Gastroesophageal sphincter (tissue), 4 donors: ENCODE measurements at regions not wholly inside any gene's neighbourhood (a gene's known extent, or its start where the extent isn't known, plus 50 kb on each side); places are given as distances from the start of the nearest gene placed in this dataset.

ENCODE experiments used
- ATAC-seq: fragments of 150-250 bp; one replicate; pipeline ENCODE4 v1.9.1; 2016; ENCODE audit warnings: mild to moderate bottlenecking, moderate library complexity
- H3K27ac ChIP-seq, 4 donors: fragments of 200-600 bp; sonication (generic) in 3 of 4; 1 replicate in 3 of 4; 2 replicates in 1 of 4; pipeline ENCODE4 v1.5.1; 2016 to 2019
- H3K27me3 ChIP-seq: fragments of 200-600 bp; sonication (generic); one replicate; pipeline ENCODE4 v1.5.1; 2019
- H3K36me3 ChIP-seq, 2 donors: fragments of 200-600 bp; sonication (generic); one replicate each; pipeline ENCODE4 v1.5.1; 2019; ENCODE audit warnings: control low read depth in 1 of 2
- H3K4me1 ChIP-seq, 3 donors: fragments of 200-600 bp; sonication (generic); 1 replicate in 2 of 3; 2 replicates in 1 of 3; pipeline ENCODE4 v1.5.1; 2016 to 2019; ENCODE audit warnings: control low read depth in 2 of 3
- H3K4me3 ChIP-seq, 2 donors: fragments of 200-600 bp; sonication (generic); one replicate each; pipeline ENCODE4 v1.5.1; 2019; ENCODE audit warnings: mild to moderate bottlenecking in 1 of 2, moderate library complexity in 1 of 2
- H3K9me3 ChIP-seq, 3 donors: fragments of 200-600 bp; sonication (generic); one replicate each; pipeline ENCODE4 v1.5.1; 2017 to 2019; ENCODE audit warnings: control low read depth in 2 of 3
- CTCF ChIP-seq, 4 experiments: fragments of 200-600 bp in 2 of 4; fragments of 450-650 bp in 2 of 4; sonication (generic) in 1 of 4; IDR thresholded peaks; one replicate each; pipeline ENCODE4 v1.5.1; 2017 to 2019; ENCODE audit warnings: antibody characterized with exemption in 4 of 4, mild to moderate bottlenecking in 2 of 4, moderate library complexity in 2 of 4
- EP300 ChIP-seq: sonication (generic); formaldehyde crosslinking; IDR thresholded peaks from one replicate; pipeline ENCODE4 v1.6.1; 2017; ENCODE audit warnings: antibody characterized with exemption, mild to moderate bottlenecking
- POLR2A ChIP-seq, 2 donors: fragments of 450-650 bp; IDR thresholded peaks; one replicate each; pipeline ENCODE4 v1.6.1; 2017; ENCODE audit warnings: antibody characterized with exemption in 2 of 2, mild to moderate bottlenecking in 2 of 2, moderate library complexity in 1 of 2
- POLR2AphosphoS5 ChIP-seq: sonication (generic); formaldehyde crosslinking; IDR thresholded peaks from one replicate; pipeline ENCODE4 v1.6.1; 2017; ENCODE audit warnings: antibody characterized with exemption
- WGBS, 2 donors: methylation state at CpG; one replicate each; pipeline ENCODE4 v1.1.5; 2018; ENCODE audit warnings: low coverage in 1 of 2; 5-methylcytosine and 5-hydroxymethylcytosine counted together

GRCh38 chr10:108427146-108427545 is 1262.6 kb upstream of the SORCS1 start:
- TF ChIP-seq CTCF (IDR thresholded peaks at IDR 0.05) (no peak), POLR2A (IDR thresholded peaks at IDR 0.05) (no peak), POLR2AphosphoS5 (no peak), EP300 (no peak)

GRCh38 chr10:108425283-108425964 is 1260.9 kb upstream of the SORCS1 start:
- Histone ChIP-seq H3K27ac (no peak overlapping the region), H3K27me3 (no peaks in the 10 kb centered on the region), H3K36me3 (no peaks in the 10 kb centered on the region), H3K9me3 (no peaks in the 10 kb centered on the region), H3K4me3 (no peak overlapping the region), H3K4me1 (peaks cover 0 to 17% (median 0%) of the 10 kb centered on the region in 3 donors)
- WGBS, 2 donors: 7% methylated on average over 1 of the region's 1 CpG; no CpG with 5 or more reads in 1 of the 2 donors
- TF ChIP-seq EP300 (no peak), POLR2AphosphoS5 (no peak), CTCF (IDR thresholded peaks at IDR 0.05) (no peak), POLR2A (IDR thresholded peaks at IDR 0.05) (no peak)
- ATAC-seq: no peak

More at GRCh38 chr10:108427146-108427545, 1262.6 kb upstream of the SORCS1 start:
- 11 to 13% methylated on average over 3 to 5 of the region's 5 CpGs for WGBS, 2 donors
- H3K27ac ChIP-seq: no peak overlapping the region
- no peaks in the 10 kb centered on the region for H3K27me3 ChIP-seq
- no peak overlapping the region for H3K4me3 ChIP-seq
- peaks cover 0 to 17% (median 0%) of the 10 kb centered on the region in 3 donors for H3K4me1 ChIP-seq
- ATAC-seq: no peak
- H3K36me3 ChIP-seq: no peaks in the 10 kb centered on the region
- no peaks in the 10 kb centered on the region for H3K9me3 ChIP-seq

GRCh38 chr10:108424656-108425055 is 1260.2 kb upstream of the SORCS1 start:
- Histone ChIP-seq H3K27ac (no peak overlapping the region), H3K36me3 (no peaks in the 10 kb centered on the region), H3K27me3 (no peaks in the 10 kb centered on the region), H3K4me1 (peaks cover 0 to 17% (median 0%) of the 10 kb centered on the region in 3 donors), H3K4me3 (no peak overlapping the region), H3K9me3 (no peaks in the 10 kb centered on the region)
- no peak for TF ChIP-seq EP300
- no peak for TF ChIP-seq POLR2A (IDR thresholded peaks at IDR 0.05)
- no peak for ATAC-seq
- 45 to 60% methylated on average over 1 of the region's 1 CpG for WGBS, 2 donors

GRCh38 chr10:108422286-108422685 is 1257.8 kb upstream of the SORCS1 start:
- Histone ChIP-seq H3K36me3 (no peaks in the 10 kb centered on the region), H3K4me3 (no peak overlapping the region), H3K4me1 (peaks cover 0 to 5% (median 0%) of the 10 kb centered on the region in 3 donors), H3K9me3 (no peaks in the 10 kb centered on the region), H3K27ac (no peak overlapping the region), H3K27me3 (no peaks in the 10 kb centered on the region)
- no peak for ATAC-seq
- WGBS, 2 donors: 86 to 88% methylated on average over 2 of the region's 2 CpGs
- TF ChIP-seq CTCF (IDR thresholded peaks at IDR 0.05): no peak
- no peak for TF ChIP-seq POLR2A (IDR thresholded peaks at IDR 0.05)
- TF ChIP-seq EP300: no peak
- TF ChIP-seq POLR2AphosphoS5: no peak

GRCh38 chr10:108421266-108421665 is 1256.8 kb upstream of the SORCS1 start:
- H3K36me3 ChIP-seq: no peaks in the 10 kb centered on the region
- H3K27me3 ChIP-seq: no peaks in the 10 kb centered on the region
- H3K4me3 ChIP-seq: no peak overlapping the region
- WGBS, 2 donors: 52 to 63% methylated on average over 1 to 2 of the region's 2 CpGs
- ATAC-seq: no peak
- TF ChIP-seq POLR2AphosphoS5 (no peak), EP300 (no peak), CTCF (IDR thresholded peaks at IDR 0.05) (no peak), POLR2A (IDR thresholded peaks at IDR 0.05) (no peak)
- H3K9me3 ChIP-seq: no peaks in the 10 kb centered on the region
- H3K4me1 ChIP-seq: no peaks in the 10 kb centered on the region
- no peak overlapping the region for H3K27ac ChIP-seq
